ENCODE measurements at regions not wholly inside any gene's neighbourhood (a gene's known extent, or its start where the extent isn't known, plus 50 kb on each side); places are given as distances from the start of the nearest gene placed in this dataset.

GRCh38 chr18:5618047-5618688 is 74.4 kb upstream of the EPB41L3 start:
- Histone ChIP-seq H2BK120ac (ENCODE audit: low read depth, low read length) (no peak overlapping the region), H3K23ac (ENCODE audit: low read length) (no peak overlapping the region), H3K4me1 (ENCODE audit: control insufficient read depth, low read depth, low read length) (no peaks in the 10 kb centered on the region), H3K27ac (ENCODE audit: low read depth, low read length) (no peak overlapping the region), H4K5ac (ENCODE audit: low read length) (no peak overlapping the region), H2BK15ac (replicated peaks; ENCODE audit: low read depth) (no peak overlapping the region), H3K56ac (ENCODE audit: low read length) (no peak overlapping the region), H3K79me2 (ENCODE audit: control insufficient read depth, insufficient read depth, low read length) (no peaks in the 10 kb centered on the region), H3K4me3 (ENCODE audit: low read length) (no peak overlapping the region), H2BK5ac (ENCODE audit: low read length) (no peak overlapping the region), H2AK5ac (ENCODE audit: low read length) (no peak overlapping the region), H3K4ac (ENCODE audit: low read depth, low read length) (no peak overlapping the region), H3K9ac (ENCODE audit: low read length) (no peak overlapping the region), H3K36me3 (ENCODE audit: control insufficient read depth, insufficient read depth, low read length) (no peaks in the 10 kb centered on the region), H3K18ac (ENCODE audit: low read length) (no peak overlapping the region), H3K79me1 (ENCODE audit: low read length) (no peaks in the 10 kb centered on the region), H4K8ac (ENCODE audit: low read depth, low read length) (no peak overlapping the region), H3K4me2 (ENCODE audit: low read length) (no peak overlapping the region), H3K27me3 (ENCODE audit: insufficient read depth, low read length, poor library complexity) (no peaks in the 10 kb centered on the region)
- WGBS (ENCODE audit: extremely low coverage, insufficient coverage, low lambda C conversion rate) = no CpG with 5 or more reads among the region's 6 CpGs
- DNase-seq = no peak

GRCh38 chr18:5611221-5611620 is 67.4 kb upstream of the EPB41L3 start:
- Histone ChIP-seq H4K8ac (ENCODE audit: low read depth, low read length) (no peak overlapping the region), H2AK5ac (ENCODE audit: low read length) (no peak overlapping the region), H2BK5ac (ENCODE audit: low read length) (no peak overlapping the region), H4K5ac (ENCODE audit: low read length) (no peak overlapping the region), H3K79me1 (ENCODE audit: low read length) (no peaks in the 10 kb centered on the region), H3K27me3 (ENCODE audit: insufficient read depth, low read length, poor library complexity) (no peaks in the 10 kb centered on the region), H3K4ac (ENCODE audit: low read depth, low read length) (no peak overlapping the region), H3K79me2 (ENCODE audit: control insufficient read depth, insufficient read depth, low read length) (no peaks in the 10 kb centered on the region), H3K23ac (ENCODE audit: low read length) (no peak overlapping the region), H3K4me3 (ENCODE audit: low read length) (no peak overlapping the region), H3K4me1 (ENCODE audit: control insufficient read depth, low read depth, low read length) (no peaks in the 10 kb centered on the region), H2BK15ac (replicated peaks; ENCODE audit: low read depth) (no peak overlapping the region), H3K36me3 (ENCODE audit: control insufficient read depth, insufficient read depth, low read length) (no peaks in the 10 kb centered on the region), H3K18ac (ENCODE audit: low read length) (no peak overlapping the region), H3K9ac (ENCODE audit: low read length) (no peak overlapping the region), H2BK120ac (ENCODE audit: low read depth, low read length) (no peak overlapping the region), H3K27ac (ENCODE audit: low read depth, low read length) (no peak overlapping the region), H3K4me2 (ENCODE audit: low read length) (no peak overlapping the region), H3K56ac (ENCODE audit: low read length) (no peak overlapping the region)
- no CpG with 5 or more reads among the region's 4 CpGs for WGBS (ENCODE audit: extremely low coverage, insufficient coverage, low lambda C conversion rate)
- no peak for DNase-seq

GRCh38 chr18:5608846-5609245 is 65.0 kb upstream of the EPB41L3 start:
- no peak overlapping the region for H3K23ac ChIP-seq (ENCODE audit: low read length)
- no peak overlapping the region for H3K9ac ChIP-seq (ENCODE audit: low read length)
- no peaks in the 10 kb centered on the region for H3K27me3 ChIP-seq (ENCODE audit: insufficient read depth, low read length, poor library complexity)
- H3K18ac ChIP-seq (ENCODE audit: low read length) = no peak overlapping the region
- no peak overlapping the region for H2BK15ac ChIP-seq (replicated peaks; ENCODE audit: low read depth)
- H2BK120ac ChIP-seq (ENCODE audit: low read depth, low read length) = no peak overlapping the region
- no peak overlapping the region for H3K27ac ChIP-seq (ENCODE audit: low read depth, low read length)
- no peak overlapping the region for H3K4ac ChIP-seq (ENCODE audit: low read depth, low read length)
- DNase-seq = no peak
- H3K4me2 ChIP-seq (ENCODE audit: low read length) = no peak overlapping the region
- H4K5ac ChIP-seq (ENCODE audit: low read length) = no peak overlapping the region
- H3K79me1 ChIP-seq (ENCODE audit: low read length) = no peaks in the 10 kb centered on the region
- H4K8ac ChIP-seq (ENCODE audit: low read depth, low read length) = no peak overlapping the region
- no peak overlapping the region for H3K4me3 ChIP-seq (ENCODE audit: low read length)
- WGBS (ENCODE audit: extremely low coverage, insufficient coverage, low lambda C conversion rate) = no CpG with 5 or more reads among the region's 2 CpGs
- H2BK5ac ChIP-seq (ENCODE audit: low read length) = no peak overlapping the region
- no peaks in the 10 kb centered on the region for H3K36me3 ChIP-seq (ENCODE audit: control insufficient read depth, insufficient read depth, low read length)
- no peak overlapping the region for H3K56ac ChIP-seq (ENCODE audit: low read length)
- peaks cover 2% of the 10 kb centered on the region for H3K4me1 ChIP-seq (ENCODE audit: control insufficient read depth, low read depth, low read length)
- H3K79me2 ChIP-seq (ENCODE audit: control insufficient read depth, insufficient read depth, low read length) = no peaks in the 10 kb centered on the region
- H2AK5ac ChIP-seq (ENCODE audit: low read length) = no peak overlapping the region

- no peak overlapping the region for H3K23ac ChIP-seq (ENCODE audit: low read length)
- H3K4me1 ChIP-seq (ENCODE audit: control insufficient read depth, low read depth, low read length) = peaks cover 2% of the 10 kb centered on the region
- H3K27ac ChIP-seq (ENCODE audit: low read depth, low read length) = no peak overlapping the region
- no peak overlapping the region for H3K4me3 ChIP-seq (ENCODE audit: low read length)
- H3K18ac ChIP-seq (ENCODE audit: low read length) = no peak overlapping the region
- no peaks in the 10 kb centered on the region for H3K79me1 ChIP-seq (ENCODE audit: low read length)
- H2BK5ac ChIP-seq (ENCODE audit: low read length) = no peak overlapping the region
- no peak overlapping the region for H2AK5ac ChIP-seq (ENCODE audit: low read length)
- no peak overlapping the region for H3K4ac ChIP-seq (ENCODE audit: low read depth, low read length)
- no peak overlapping the region for H4K8ac ChIP-seq (ENCODE audit: low read depth, low read length)
- no peak overlapping the region for H2BK15ac ChIP-seq (replicated peaks; ENCODE audit: low read depth)
- no peak overlapping the region for H3K4me2 ChIP-seq (ENCODE audit: low read length)
- no peaks in the 10 kb centered on the region for H3K36me3 ChIP-seq (ENCODE audit: control insufficient read depth, insufficient read depth, low read length)
- H2BK120ac ChIP-seq (ENCODE audit: low read depth, low read length) = no peak overlapping the region
- no peaks in the 10 kb centered on the region for H3K27me3 ChIP-seq (ENCODE audit: insufficient read depth, low read length, poor library complexity)
- H3K79me2 ChIP-seq (ENCODE audit: control insufficient read depth, insufficient read depth, low read length) = no peaks in the 10 kb centered on the region
- no peak overlapping the region for H3K56ac ChIP-seq (ENCODE audit: low read length)
- no peak overlapping the region for H3K9ac ChIP-seq (ENCODE audit: low read length)
- no CpG with 5 or more reads among the region's 6 CpGs for WGBS (ENCODE audit: extremely low coverage, insufficient coverage, low lambda C conversion rate)
- no peak overlapping the region for H4K5ac ChIP-seq (ENCODE audit: low read length)
- no peak for DNase-seq
These were observed 63.2 kb upstream of the EPB41L3 start for GRCh38 chr18:5606951-5607350.

GRCh38 chr18:5604778-5605177 is 61.0 kb upstream of the EPB41L3 start:
- Histone ChIP-seq H3K4me2 (ENCODE audit: low read length) (no peak overlapping the region), H3K4ac (ENCODE audit: low read depth, low read length) (no peak overlapping the region), H4K5ac (ENCODE audit: low read length) (no peak overlapping the region), H3K79me2 (ENCODE audit: control insufficient read depth, insufficient read depth, low read length) (no peaks in the 10 kb centered on the region), H3K27ac (ENCODE audit: low read depth, low read length) (no peak overlapping the region), H3K27me3 (ENCODE audit: insufficient read depth, low read length, poor library complexity) (no peaks in the 10 kb centered on the region), H3K18ac (ENCODE audit: low read length) (no peak overlapping the region), H2BK120ac (ENCODE audit: low read depth, low read length) (no peak overlapping the region), H3K9ac (ENCODE audit: low read length) (no peak overlapping the region), H3K23ac (ENCODE audit: low read length) (no peak overlapping the region), H2BK5ac (ENCODE audit: low read length) (no peak overlapping the region), H4K8ac (ENCODE audit: low read depth, low read length) (no peak overlapping the region), H3K4me1 (ENCODE audit: control insufficient read depth, low read depth, low read length) (peaks cover 6% of the 10 kb centered on the region), H3K36me3 (ENCODE audit: control insufficient read depth, insufficient read depth, low read length) (no peaks in the 10 kb centered on the region), H3K79me1 (ENCODE audit: low read length) (no peaks in the 10 kb centered on the region), H3K4me3 (ENCODE audit: low read length) (no peak overlapping the region), H2AK5ac (ENCODE audit: low read length) (no peak overlapping the region), H3K56ac (ENCODE audit: low read length) (no peak overlapping the region), H2BK15ac (replicated peaks; ENCODE audit: low read depth) (no peak overlapping the region)
- WGBS (ENCODE audit: extremely low coverage, insufficient coverage, low lambda C conversion rate) = no CpG with 5 or more reads among the region's 2 CpGs
- DNase-seq = peak; percentile 65

GRCh38 chr18:5603153-5603552 is 59.4 kb upstream of the EPB41L3 start:
- Histone ChIP-seq H3K4me2 (ENCODE audit: low read length) (no peak overlapping the region), H3K23ac (ENCODE audit: low read length) (no peak overlapping the region), H3K56ac (ENCODE audit: low read length) (no peak overlapping the region), H3K4ac (ENCODE audit: low read depth, low read length) (no peak overlapping the region), H3K18ac (ENCODE audit: low read length) (no peak overlapping the region), H4K5ac (ENCODE audit: low read length) (no peak overlapping the region), H2BK120ac (ENCODE audit: low read depth, low read length) (no peak overlapping the region), H4K8ac (ENCODE audit: low read depth, low read length) (no peak overlapping the region), H3K79me1 (ENCODE audit: low read length) (no peaks in the 10 kb centered on the region), H3K79me2 (ENCODE audit: control insufficient read depth, insufficient read depth, low read length) (no peaks in the 10 kb centered on the region), H2AK5ac (ENCODE audit: low read length) (no peak overlapping the region), H3K36me3 (ENCODE audit: control insufficient read depth, insufficient read depth, low read length) (no peaks in the 10 kb centered on the region), H2BK5ac (ENCODE audit: low read length) (no peak overlapping the region), H3K9ac (ENCODE audit: low read length) (no peak overlapping the region), H3K27me3 (ENCODE audit: insufficient read depth, low read length, poor library complexity) (no peaks in the 10 kb centered on the region), H2BK15ac (replicated peaks; ENCODE audit: low read depth) (no peak overlapping the region), H3K27ac (ENCODE audit: low read depth, low read length) (no peak overlapping the region), H3K4me3 (ENCODE audit: low read length) (no peak overlapping the region), H3K4me1 (ENCODE audit: control insufficient read depth, low read depth, low read length) (peaks cover 6% of the 10 kb centered on the region)
- WGBS (ENCODE audit: extremely low coverage, insufficient coverage, low lambda C conversion rate) = no CpG with 5 or more reads among the region's 6 CpGs
- DNase-seq = no peak

Measured in mesendoderm (in vitro differentiated cells).